ENCODE measurements at regions not wholly inside any gene's neighbourhood (a gene's known extent, or its start where the extent isn't known, plus 50 kb on each side); places are given as distances from the start of the nearest gene placed in this dataset.
"Not testable (repeated sequence)": the region's sequence is repeated elsewhere in the genome, so short reads cannot be mapped to it uniquely, and the experiment has no call there.

DNA sequence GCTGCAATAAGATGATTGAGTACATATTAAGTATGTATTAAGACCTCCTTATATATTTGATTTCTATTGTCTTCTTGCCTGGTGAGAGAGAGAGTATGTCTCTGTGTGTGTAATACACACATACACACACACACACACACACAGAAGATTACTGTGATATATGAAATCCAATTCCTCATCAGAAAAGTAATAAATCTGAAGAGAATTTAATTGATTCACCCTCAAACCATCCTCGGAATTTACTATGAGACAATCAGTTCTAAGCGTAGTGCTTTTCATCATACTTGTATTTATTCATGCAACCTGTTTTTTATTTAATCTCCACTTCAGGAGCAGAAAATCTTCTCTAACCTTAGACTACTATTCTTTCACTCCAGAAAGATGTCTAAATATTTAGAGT, 62.3 kb upstream of the TLL1 start:
- Histone ChIP-seq H3K4me1 (peaks cover 0 to 5% (median 0%) of the 10 kb centered on the region in 3 donors), H3K9me3 (no peaks in the 10 kb centered on the region), H3K27ac (no peak overlapping the region), H3K36me3 (no peaks in the 10 kb centered on the region), H3K27me3 (no peaks in the 10 kb centered on the region), H3K4me3 (no peak overlapping the region)
- DNase-seq (no peak), ATAC-seq (no peak), FAIRE-seq (no peak)
- intact Hi-C loops (cut with DNase I), result no loop called here
- TF ChIP-seq, protein P1, sequence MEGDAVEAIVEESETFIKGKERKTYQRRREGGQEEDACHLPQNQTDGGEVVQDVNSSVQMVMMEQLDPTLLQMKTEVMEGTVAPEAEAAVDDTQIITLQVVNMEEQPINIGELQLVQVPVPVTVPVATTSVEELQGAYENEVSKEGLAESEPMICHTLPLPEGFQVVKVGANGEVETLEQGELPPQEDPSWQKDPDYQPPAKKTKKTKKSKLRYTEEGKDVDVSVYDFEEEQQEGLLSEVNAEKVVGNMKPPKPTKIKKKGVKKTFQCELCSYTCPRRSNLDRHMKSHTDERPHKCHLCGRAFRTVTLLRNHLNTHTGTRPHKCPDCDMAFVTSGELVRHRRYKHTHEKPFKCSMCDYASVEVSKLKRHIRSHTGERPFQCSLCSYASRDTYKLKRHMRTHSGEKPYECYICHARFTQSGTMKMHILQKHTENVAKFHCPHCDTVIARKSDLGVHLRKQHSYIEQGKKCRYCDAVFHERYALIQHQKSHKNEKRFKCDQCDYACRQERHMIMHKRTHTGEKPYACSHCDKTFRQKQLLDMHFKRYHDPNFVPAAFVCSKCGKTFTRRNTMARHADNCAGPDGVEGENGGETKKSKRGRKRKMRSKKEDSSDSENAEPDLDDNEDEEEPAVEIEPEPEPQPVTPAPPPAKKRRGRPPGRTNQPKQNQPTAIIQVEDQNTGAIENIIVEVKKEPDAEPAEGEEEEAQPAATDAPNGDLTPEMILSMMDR (IDR thresholded peaks at IDR 0.05), result no peak
- WGBS, 2 donors, result 71 to 84% methylated on average over 2 of the region's 2 CpGs

- TF ChIP-seq, protein P1 (IDR thresholded peaks at IDR 0.05), result no peak
- Histone ChIP-seq H3K4me3 (no peak overlapping the region), H3K27ac (no peak overlapping the region), H3K9me3 (no peaks in the 10 kb centered on the region), H3K27me3 (no peaks in the 10 kb centered on the region), H3K36me3 (no peaks in the 10 kb centered on the region), H3K4me1 (peaks cover 0 to 5% (median 0%) of the 10 kb centered on the region in 3 donors)
- intact Hi-C loops (cut with DNase I), result no loop called here
- no peak for DNase-seq
- no peak for ATAC-seq
- FAIRE-seq, result no peak
Observed at GRCh38 chr4:165813606-165814005, 59.4 kb upstream of the TLL1 start.

DNA sequence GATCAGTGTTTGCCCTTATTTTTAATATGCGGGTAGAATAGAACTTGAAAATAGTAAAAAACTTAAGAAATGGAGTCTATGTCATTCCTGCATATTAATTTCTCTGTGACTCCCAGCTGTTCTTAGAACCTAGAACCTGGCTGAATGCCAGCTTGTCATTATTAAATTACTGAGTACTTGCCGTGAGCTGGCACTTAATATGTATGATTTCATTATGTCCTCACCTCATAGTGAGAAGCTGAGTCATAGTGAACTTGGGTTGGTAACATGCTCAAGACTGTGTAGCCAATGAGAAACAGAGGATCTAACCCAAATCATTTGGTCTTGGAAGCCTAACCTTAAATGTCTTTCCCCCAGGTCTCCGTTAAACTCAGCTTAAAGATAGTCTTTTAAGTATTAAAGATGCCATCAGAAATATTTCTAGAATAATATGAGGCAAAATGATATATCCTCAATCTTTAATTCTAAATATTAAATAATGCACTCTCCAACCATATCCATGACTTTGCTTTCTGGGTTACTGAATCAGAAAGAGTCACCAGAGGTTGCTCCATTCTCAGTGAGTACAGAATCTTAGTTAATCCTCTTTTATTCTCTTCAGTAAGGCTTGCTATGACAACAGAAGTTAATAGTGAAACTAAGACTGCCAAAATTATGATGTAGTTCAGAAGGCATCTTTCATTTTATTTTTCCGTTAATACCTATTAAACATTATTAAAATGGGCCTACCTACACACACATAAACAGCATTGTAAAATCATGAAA, 58.6 kb upstream of the TLL1 start:
- FAIRE-seq, result no peak
- no peaks in the 10 kb centered on the region for H3K9me3 ChIP-seq
- H3K4me3 ChIP-seq, result no peak overlapping the region
- H3K36me3 ChIP-seq, result no peaks in the 10 kb centered on the region
- no peak overlapping the region for H3K27ac ChIP-seq
- intact Hi-C loops (cut with DNase I), result no loop called here
- no peaks in the 10 kb centered on the region for H3K27me3 ChIP-seq
- peak in 1 of 4 donors; percentile 40 for ATAC-seq
- H3K4me1 ChIP-seq, result peaks cover 0 to 5% (median 0%) of the 10 kb centered on the region in 3 donors
- 47 to 51% methylated on average over 4 of the region's 4 CpGs for WGBS, 2 donors
- DNase-seq, result no peak
- TF ChIP-seq, protein P1 (IDR thresholded peaks at IDR 0.05), result no peak

DNA sequence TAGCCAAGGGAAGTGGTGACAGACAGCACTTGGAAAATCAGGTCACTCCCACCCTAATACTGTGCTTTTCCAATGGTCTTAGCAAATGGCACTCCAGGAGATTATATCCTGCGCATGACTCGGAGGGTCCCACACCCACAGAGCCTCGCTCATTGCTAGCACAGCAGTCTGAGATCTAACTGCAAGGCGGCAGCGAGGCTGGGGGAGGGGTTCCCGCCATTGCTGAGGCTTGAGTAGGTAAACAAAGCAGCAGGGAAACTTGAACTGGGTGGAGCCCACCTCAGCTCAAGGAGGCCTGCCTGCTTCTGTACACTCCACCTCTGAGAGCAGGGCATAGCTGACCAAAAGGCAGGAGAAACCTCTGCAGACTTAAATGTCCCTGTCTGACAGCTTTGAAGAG, 53.9 kb upstream of the TLL1 start:
- H3K27ac ChIP-seq; H3K9me3 ChIP-seq; H3K36me3 ChIP-seq; ATAC-seq; FAIRE-seq; DNase-seq; H3K4me1 ChIP-seq; H3K4me3 ChIP-seq; intact Hi-C loops (cut with DNase I); H3K27me3 ChIP-seq: not testable (repeated sequence)
- 94 to 98% methylated on average over 6 of the region's 6 CpGs for WGBS, 2 donors

Data from pancreas (tissue), 10 donors.